ENCODE measurements at regions not wholly inside any gene's neighbourhood (a gene's known extent, or its start where the extent isn't known, plus 50 kb on each side); places are given as distances from the start of the nearest gene placed in this dataset.

GRCh38 chr12:94074980-94075629, 73.3 kb upstream of the PLXNC1 start:
- H2BK12ac ChIP-seq (ENCODE audit: insufficient read length, low read depth, low read length) = no peak overlapping the region
- H2AFZ ChIP-seq (ENCODE audit: low read length) = no peak overlapping the region
- H2BK120ac ChIP-seq (ENCODE audit: low read depth, low read length, poor library complexity, severe bottlenecking) = no peak overlapping the region
- H3K56ac ChIP-seq (ENCODE audit: insufficient read length, low read depth, low read length) = no peak overlapping the region
- no peak overlapping the region for H3K4me2 ChIP-seq (ENCODE audit: insufficient read depth, insufficient read length, low read length)
- no peak overlapping the region for H3K23ac ChIP-seq (ENCODE audit: insufficient read length, low read depth, low read length)
- no peaks in the 10 kb centered on the region for H3K36me3 Mint-ChIP-seq (ENCODE audit: insufficient read depth in 1 of 3, low read depth in 3 of 3)
- H4K8ac ChIP-seq (replicated peaks; ENCODE audit: insufficient read length, low read depth, low read length) = no peak overlapping the region
- H2BK15ac ChIP-seq (ENCODE audit: low read depth, low read length) = no peak overlapping the region
- peaks cover 3% of the 10 kb centered on the region; the same call in 1 of the 2 replicates for H3K27me3 Mint-ChIP-seq (ENCODE audit: low read depth)
- peak; percentile 76 for TF ChIP-seq CTCF (conservative IDR thresholded peaks at IDR 0.05)
- no peak overlapping the region for H3K4ac ChIP-seq (ENCODE audit: low read depth, low read length)
- H3K27ac Mint-ChIP-seq = no peak overlapping the region
- H3K9me3 ChIP-seq (ENCODE audit: control insufficient read depth, low read depth, low read length) = no peaks in the 10 kb centered on the region
- no peaks in the 10 kb centered on the region for H3K27me3 ChIP-seq (ENCODE audit: insufficient read depth, low read length)
- H3K4me3 Mint-ChIP-seq = no peak overlapping the region
- H3K9me3 Mint-ChIP-seq = no peaks in the 10 kb centered on the region
- H2BK20ac ChIP-seq (ENCODE audit: low read depth, low read length, poor library complexity, severe bottlenecking) = no peak overlapping the region
- peak; percentile 56 for DNase-seq
- H3K14ac ChIP-seq (ENCODE audit: insufficient read depth, low read length) = no peak overlapping the region
- H4K20me1 ChIP-seq (ENCODE audit: control insufficient read depth, insufficient read depth, insufficient read length) = no peaks in the 10 kb centered on the region
- no peaks in the 10 kb centered on the region for H3K4me1 ChIP-seq (ENCODE audit: insufficient read depth, low read length)
- no CpG with 5 or more reads among the region's 5 CpGs for WGBS (ENCODE audit: extremely low coverage, insufficient read length, low lambda C conversion rate)
- H3K18ac ChIP-seq (ENCODE audit: insufficient read length, low read depth, low read length) = no peak overlapping the region
- H3K79me1 ChIP-seq (ENCODE audit: insufficient read depth, low read depth, low read length, poor library complexity, severe bottlenecking) = no peaks in the 10 kb centered on the region
- no peak overlapping the region for H3K9ac ChIP-seq (ENCODE audit: extremely low read depth, insufficient read length, low read length)
- H4K91ac ChIP-seq (ENCODE audit: insufficient read length, low read depth, low read length) = no peak overlapping the region
- H2AK5ac ChIP-seq (ENCODE audit: insufficient read length, low read length) = no peak overlapping the region
- H3K4me1 Mint-ChIP-seq = peaks cover 15 to 25% of the 10 kb centered on the region in 2 experiments
- H3K27ac ChIP-seq (ENCODE audit: insufficient read length, low read depth, low read length) = no peak overlapping the region
- no peak overlapping the region for H3T11ph ChIP-seq (ENCODE audit: low read length)
- no peaks in the 10 kb centered on the region for H3K23me2 ChIP-seq (ENCODE audit: insufficient read length, low read depth, low read length, poor library complexity, severe bottlenecking)
- no peak overlapping the region for H2BK5ac ChIP-seq (ENCODE audit: insufficient read length, low read length)
- H3K79me2 ChIP-seq (ENCODE audit: insufficient read depth, low read length) = no peaks in the 10 kb centered on the region
- no peak overlapping the region for H4K5ac ChIP-seq (ENCODE audit: insufficient read length, low read depth, low read length)

Data from H9 (cell line).